GM23248 (cell line): ENCODE measurements at regions not wholly inside any gene's neighbourhood (a gene's known extent, or its start where the extent isn't known, plus 50 kb on each side); places are given as distances from the start of the nearest gene placed in this dataset.

Source experiments
- EZH2 ChIP-seq: fragments of 200-600 bp; sonication (generic); IDR thresholded peaks from 2 replicates; pipeline ENCODE4 v1.6.1; 2018; ENCODE audit warnings: antibody characterized with exemption, mild to moderate bottlenecking; ENCODE audit not compliant: insufficient read depth, poor library complexity, severe bottlenecking
- EZH2phosphoT487 ChIP-seq: fragments of 200-600 bp; sonication (generic); IDR thresholded peaks from 2 replicates; pipeline ENCODE4 v1.6.1; 2018; ENCODE audit warnings: antibody characterized with exemption, moderate library complexity, mild to moderate bottlenecking, low read depth; ENCODE audit not compliant: insufficient read depth

- no peak for TF ChIP-seq EZH2phosphoT487
- no peak for TF ChIP-seq EZH2
Measured at GRCh38 chr17:28253663-28254062, 65.3 kb upstream of the TMEM97 start.
